Upper lobe of left lung (tissue), 6 donors: ENCODE measurements at regions not wholly inside any gene's neighbourhood (a gene's known extent, or its start where the extent isn't known, plus 50 kb on each side); places are given as distances from the start of the nearest gene placed in this dataset.

ENCODE experiments used
- ATAC-seq, 2 donors: fragments of 200-7000 bp; cut with Tn5 transposase; one replicate each; pipeline ENCODE4 v1.9.1; 2022; ENCODE audit warnings: mild to moderate bottlenecking in 2 of 2, moderate library complexity in 2 of 2; ENCODE audit not compliant: low FRiP score in 2 of 2
- DNase-seq, 2 donors: peaks; one replicate each; pipeline ENCODE4 v3.0.0-alpha.2; 2019 to 2020
- H3K27ac ChIP-seq, 4 donors: fragments of 200-600 bp; sonication (generic); one replicate each; pipeline ENCODE4 v1.5.1; 2016 to 2019
- H3K27me3 ChIP-seq, 4 donors: fragments of 200-600 bp; sonication (generic); one replicate each; pipeline ENCODE4 v1.5.1; 2017 to 2019
- H3K36me3 ChIP-seq, 4 donors: fragments of 200-600 bp; sonication (generic); one replicate each; pipeline ENCODE4 v1.5.1; 2016 to 2019
- H3K4me1 ChIP-seq, 4 donors: fragments of 200-600 bp; sonication (generic); one replicate each; pipeline ENCODE4 v1.5.1; 2018 to 2019
- H3K4me3 ChIP-seq, 4 donors: fragments of 200-600 bp; sonication (generic); one replicate each; pipeline ENCODE4 v1.5.1; 2017 to 2019; ENCODE audit warnings: mild to moderate bottlenecking in 2 of 4, moderate library complexity in 1 of 4
- H3K9me3 ChIP-seq, 4 donors: fragments of 200-600 bp; sonication (generic); one replicate each; pipeline ENCODE4 v1.5.1; 2018 to 2019
- EP300 ChIP-seq, 4 donors: sonication (generic); formaldehyde crosslinking; IDR thresholded peaks; one replicate each; pipeline ENCODE4 v1.5.1; 2017; ENCODE audit warnings: antibody characterized with exemption in 4 of 4, control low read depth in 2 of 4
- POLR2A ChIP-seq, 4 donors: fragments of 450-650 bp; IDR thresholded peaks; one replicate each; pipeline ENCODE4 v1.5.1; 2016 to 2017; ENCODE audit warnings: antibody characterized with exemption in 4 of 4, mild to moderate bottlenecking in 2 of 4
- POLR2AphosphoS5 ChIP-seq, 2 donors: sonication (generic); formaldehyde crosslinking; IDR thresholded peaks; one replicate each; pipeline ENCODE4 v1.5.1; 2017; ENCODE audit warnings: antibody characterized with exemption in 2 of 2
- WGBS, 2 donors: methylation state at CpG; one replicate each; pipeline ENCODE4 v1.1.5; 2017 to 2018; 5-methylcytosine and 5-hydroxymethylcytosine counted together
- TF ChIP-seq, protein P1 (sequence below), 6 experiments: fragments of 450-650 bp in 4 of 6; fragments of 200-600 bp in 2 of 6; sonication (generic) in 2 of 6; IDR thresholded peaks; one replicate each; pipeline ENCODE4 v1.5.1; 2016 to 2019; ENCODE audit warnings: antibody characterized with exemption in 6 of 6
- donor health status: DM: no; HTN: no; CAD: no; lungs with moderate emphysema.
- donor health status: DM: no; HTN: yes; CAD: no; lungs with severe emphysema.

DNA sequence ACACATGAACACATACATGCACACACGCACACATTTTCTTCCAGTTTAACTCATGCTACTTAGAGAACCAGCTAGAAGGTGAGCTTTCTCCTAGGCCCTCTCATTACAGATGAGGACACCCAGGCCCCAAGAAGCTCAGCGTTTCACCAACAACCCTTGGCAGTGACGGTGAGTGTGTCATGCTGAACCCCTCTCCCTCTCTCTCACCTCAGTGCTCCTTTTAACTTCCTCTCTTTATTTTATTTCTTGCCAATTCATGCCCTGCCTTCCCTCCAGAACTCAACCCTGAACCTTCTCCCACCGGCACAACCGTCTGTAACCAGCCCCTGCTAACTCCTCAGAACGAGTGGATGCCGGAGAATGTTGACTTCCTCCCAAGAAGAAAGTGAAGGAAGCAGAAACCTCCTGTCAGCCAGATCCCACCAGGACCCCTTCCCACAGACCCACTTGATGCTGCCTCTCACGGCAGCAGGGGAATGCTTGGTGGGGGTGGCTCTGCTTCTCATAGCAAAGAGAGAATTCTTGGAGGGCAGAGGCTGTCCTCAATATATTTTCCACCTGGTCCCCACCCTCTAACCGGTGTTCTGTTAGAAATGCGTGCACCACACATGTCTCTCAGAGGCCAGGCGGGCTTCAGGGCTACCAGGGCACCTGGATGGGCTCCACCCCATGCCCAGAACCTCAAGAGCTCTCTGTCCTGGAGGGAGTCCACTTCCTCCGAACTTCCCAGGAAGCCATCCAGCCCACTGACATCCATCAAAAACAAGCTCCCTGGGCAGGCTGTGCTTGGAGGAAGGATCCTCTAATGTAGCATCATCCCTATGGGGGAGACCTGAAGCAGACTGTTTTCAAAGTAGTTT is 134.0 kb downstream of the TOMM20 start:
- Histone ChIP-seq H3K36me3 (no peaks in the 10 kb centered on the region), H3K27me3 (no peaks in the 10 kb centered on the region), H3K4me3 (no peak overlapping the region), H3K9me3 (no peaks in the 10 kb centered on the region), H3K4me1 (peaks cover 15 to 33% (median 23%) of the 10 kb centered on the region in 4 donors), H3K27ac (peak overlapping the region in 1 of 4 donors; percentile 5)
- ATAC-seq (no peak), DNase-seq (no peak)
- TF ChIP-seq, protein P1, sequence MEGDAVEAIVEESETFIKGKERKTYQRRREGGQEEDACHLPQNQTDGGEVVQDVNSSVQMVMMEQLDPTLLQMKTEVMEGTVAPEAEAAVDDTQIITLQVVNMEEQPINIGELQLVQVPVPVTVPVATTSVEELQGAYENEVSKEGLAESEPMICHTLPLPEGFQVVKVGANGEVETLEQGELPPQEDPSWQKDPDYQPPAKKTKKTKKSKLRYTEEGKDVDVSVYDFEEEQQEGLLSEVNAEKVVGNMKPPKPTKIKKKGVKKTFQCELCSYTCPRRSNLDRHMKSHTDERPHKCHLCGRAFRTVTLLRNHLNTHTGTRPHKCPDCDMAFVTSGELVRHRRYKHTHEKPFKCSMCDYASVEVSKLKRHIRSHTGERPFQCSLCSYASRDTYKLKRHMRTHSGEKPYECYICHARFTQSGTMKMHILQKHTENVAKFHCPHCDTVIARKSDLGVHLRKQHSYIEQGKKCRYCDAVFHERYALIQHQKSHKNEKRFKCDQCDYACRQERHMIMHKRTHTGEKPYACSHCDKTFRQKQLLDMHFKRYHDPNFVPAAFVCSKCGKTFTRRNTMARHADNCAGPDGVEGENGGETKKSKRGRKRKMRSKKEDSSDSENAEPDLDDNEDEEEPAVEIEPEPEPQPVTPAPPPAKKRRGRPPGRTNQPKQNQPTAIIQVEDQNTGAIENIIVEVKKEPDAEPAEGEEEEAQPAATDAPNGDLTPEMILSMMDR (IDR thresholded peaks at IDR 0.05), result no peak
- TF ChIP-seq POLR2A (IDR thresholded peaks at IDR 0.05) (no peak), EP300 (IDR thresholded peaks at IDR 0.05) (no peak), POLR2AphosphoS5 (IDR thresholded peaks at IDR 0.05) (no peak)
- WGBS, 2 donors, result 65 to 73% methylated on average over 12 of the region's 12 CpGs

DNA sequence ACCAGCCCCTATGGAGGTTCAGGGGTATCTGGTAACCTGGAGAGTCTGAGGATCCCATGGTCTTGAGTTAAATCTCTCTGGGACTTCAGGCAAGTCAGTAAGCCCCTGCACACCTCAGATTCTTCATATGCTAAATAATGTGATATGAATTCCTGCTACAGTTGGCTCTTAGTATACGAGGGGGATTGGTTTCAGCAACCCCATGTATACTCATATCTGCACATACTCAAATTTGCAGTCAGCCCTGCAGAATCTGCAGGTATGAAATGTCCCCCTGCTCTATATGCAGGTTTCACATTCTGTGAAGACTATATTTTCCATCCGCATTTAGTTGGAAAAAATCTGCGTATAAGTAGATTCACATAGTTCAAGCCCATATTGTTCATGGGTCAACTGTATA is 136.6 kb downstream of the TOMM20 start:
- H3K4me3 ChIP-seq, result no peak overlapping the region
- no peaks in the 10 kb centered on the region for H3K27me3 ChIP-seq
- peaks cover 11 to 28% (median 20%) of the 10 kb centered on the region in 4 donors for H3K4me1 ChIP-seq
- 81 to 94% methylated on average over 3 of the region's 3 CpGs for WGBS, 2 donors
- ATAC-seq, result no peak
- TF ChIP-seq, protein P1 (IDR thresholded peaks at IDR 0.05), result no peak
- TF ChIP-seq POLR2AphosphoS5 (IDR thresholded peaks at IDR 0.05), result no peak
- TF ChIP-seq EP300 (IDR thresholded peaks at IDR 0.05), result no peak
- no peak for TF ChIP-seq POLR2A (IDR thresholded peaks at IDR 0.05)
- H3K9me3 ChIP-seq, result no peaks in the 10 kb centered on the region
- DNase-seq, result no peak
- H3K27ac ChIP-seq, result no peak overlapping the region
- H3K36me3 ChIP-seq, result no peaks in the 10 kb centered on the region

DNA sequence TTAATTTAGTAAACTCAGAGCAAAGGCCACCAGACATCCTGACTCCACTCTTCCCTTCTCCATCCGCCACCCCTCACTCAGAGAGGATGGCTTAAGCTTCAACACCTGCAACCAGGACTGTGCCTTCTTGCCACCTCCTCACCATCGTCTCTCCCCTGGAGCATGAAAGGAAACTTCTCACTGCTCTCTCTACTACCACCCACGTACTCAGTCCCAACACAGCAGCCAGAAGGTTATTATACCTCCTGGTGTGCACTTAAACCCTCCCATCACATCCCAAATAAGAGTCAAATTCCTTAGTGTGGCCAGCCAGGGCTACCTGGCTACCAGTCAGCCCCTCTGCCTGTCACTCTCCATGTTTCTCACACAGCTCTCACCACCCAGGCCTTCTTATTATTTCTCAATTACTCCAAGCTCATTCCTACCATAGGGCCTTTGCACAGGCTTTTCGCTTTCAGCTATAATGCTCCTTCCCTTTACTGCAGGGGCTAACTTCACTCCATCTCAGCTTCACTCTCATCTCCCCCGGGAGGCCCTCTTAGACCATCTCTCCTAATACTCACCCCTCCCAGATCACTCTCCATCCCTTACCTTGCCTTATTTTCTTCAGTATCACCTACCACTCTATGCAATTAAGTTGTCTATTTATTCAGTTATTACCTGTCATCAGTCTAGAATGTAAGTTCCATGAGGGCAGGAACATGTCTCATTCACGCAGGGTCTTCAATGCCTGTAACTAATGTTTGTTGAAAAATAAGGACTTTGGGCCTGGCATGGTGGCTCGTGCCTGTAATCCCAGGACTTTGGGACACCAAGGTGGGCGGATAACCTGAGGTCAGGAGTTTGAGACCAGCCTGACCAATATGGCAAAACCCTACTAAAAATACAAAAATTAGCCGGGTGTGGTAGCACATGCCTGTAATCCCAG is 137.5 kb downstream of the TOMM20 start:
- Histone ChIP-seq H3K27ac (no peak overlapping the region), H3K4me1 (peaks cover 15 to 27% (median 22%) of the 10 kb centered on the region in 4 donors), H3K4me3 (no peak overlapping the region), H3K27me3 (no peaks in the 10 kb centered on the region), H3K9me3 (no peaks in the 10 kb centered on the region), H3K36me3 (no peaks in the 10 kb centered on the region)
- ATAC-seq (no peak), DNase-seq (no peak)
- TF ChIP-seq POLR2AphosphoS5 (IDR thresholded peaks at IDR 0.05) (no peak), EP300 (IDR thresholded peaks at IDR 0.05) (no peak), POLR2A (IDR thresholded peaks at IDR 0.05) (no peak)
- TF ChIP-seq, protein P1 (IDR thresholded peaks at IDR 0.05), result no peak
- WGBS, 2 donors, result 93 to 95% methylated on average over 9 of the region's 9 CpGs

DNA sequence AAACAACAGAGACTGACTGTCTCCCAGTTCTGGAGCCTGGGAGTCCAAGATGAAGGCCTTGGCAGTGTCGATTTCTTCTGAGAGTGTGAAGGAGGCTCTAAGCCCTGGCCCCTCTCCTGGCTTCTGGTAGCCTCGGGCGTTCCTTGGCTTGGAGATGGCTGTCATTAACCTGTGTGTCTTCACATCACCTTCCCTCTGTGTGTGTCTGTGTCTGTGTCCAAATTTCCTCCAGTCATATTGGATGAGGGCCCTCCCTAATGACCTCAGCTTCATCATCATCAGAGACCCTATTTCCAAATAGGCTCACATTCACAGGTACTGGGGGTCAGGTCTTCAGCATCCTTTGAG is 138.3 kb downstream of the TOMM20 start:
- no peak overlapping the region for H3K4me3 ChIP-seq
- no peaks in the 10 kb centered on the region for H3K9me3 ChIP-seq
- H3K4me1 ChIP-seq, result peaks cover 21 to 32% (median 28%) of the 10 kb centered on the region in 4 donors
- H3K27ac ChIP-seq, result no peak overlapping the region
- DNase-seq (no peak), ATAC-seq (no peak)
- 94 to 98% methylated on average over 3 of the region's 3 CpGs for WGBS, 2 donors
- TF ChIP-seq POLR2A (IDR thresholded peaks at IDR 0.05), result no peak
- TF ChIP-seq, protein P1 (IDR thresholded peaks at IDR 0.05), result no peak
- no peak for TF ChIP-seq EP300 (IDR thresholded peaks at IDR 0.05)
- TF ChIP-seq POLR2AphosphoS5 (IDR thresholded peaks at IDR 0.05), result no peak
- no peaks in the 10 kb centered on the region for H3K27me3 ChIP-seq
- no peaks in the 10 kb centered on the region for H3K36me3 ChIP-seq
